ENCODE measurements at regions not wholly inside any gene's neighbourhood (a gene's known extent, or its start where the extent isn't known, plus 50 kb on each side); places are given as distances from the start of the nearest gene placed in this dataset.

DNA sequence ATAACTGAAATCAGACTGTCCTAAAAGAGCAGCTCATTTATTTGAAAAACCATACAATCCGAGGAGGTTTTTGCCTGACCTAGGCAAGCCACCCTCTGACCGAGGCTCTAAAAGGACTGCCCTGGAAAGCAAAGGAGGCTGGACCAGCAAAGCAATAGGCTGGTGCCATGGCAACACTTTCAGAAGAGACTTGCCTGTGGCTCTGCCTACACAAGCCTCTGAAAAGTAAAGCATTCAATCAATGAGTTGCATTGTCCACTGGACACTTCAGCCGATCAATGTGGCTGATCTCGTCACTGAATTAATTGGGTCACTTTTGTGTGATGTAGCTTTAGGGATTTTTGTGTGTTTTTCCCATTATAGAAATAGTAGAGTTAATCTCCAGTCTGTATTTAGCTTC lies 99.1 kb upstream of the SEMA6D start:
- DNase-seq, result no peak

DNA sequence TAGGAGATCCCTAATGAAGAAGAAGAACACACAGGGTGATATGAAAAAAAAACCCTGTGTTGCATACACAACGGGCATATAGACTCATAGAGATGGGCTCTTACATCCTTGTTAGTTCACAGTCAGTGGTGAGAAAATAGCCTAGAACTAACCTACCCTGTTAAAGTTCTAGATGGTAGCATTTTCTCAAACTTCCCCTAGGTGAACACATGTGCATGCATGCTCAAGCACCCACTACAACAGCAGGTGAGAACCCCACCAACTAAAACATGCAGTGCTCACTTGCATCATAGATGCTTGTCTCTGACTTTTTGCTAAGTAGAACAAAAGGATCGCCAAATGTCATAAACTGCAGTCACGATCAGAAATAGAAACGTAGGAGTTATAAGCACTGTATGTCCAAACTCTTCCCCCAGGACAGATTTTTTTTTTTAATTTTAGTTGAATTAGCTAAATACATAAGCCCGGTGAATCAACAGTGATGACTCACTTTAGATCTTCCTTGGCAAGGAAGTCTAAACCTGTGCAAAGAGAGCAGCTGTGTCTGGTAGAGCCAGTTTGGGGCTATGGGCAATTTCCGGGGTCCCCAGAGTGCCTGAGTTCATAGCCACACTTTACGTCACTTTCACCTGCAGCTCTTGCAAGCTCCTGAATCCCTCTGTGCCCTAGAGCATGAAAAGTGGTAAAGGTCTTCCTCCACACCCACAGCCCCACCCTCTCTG lies 96.2 kb upstream of the SEMA6D start:
- DNase-seq, result no peak

DNA sequence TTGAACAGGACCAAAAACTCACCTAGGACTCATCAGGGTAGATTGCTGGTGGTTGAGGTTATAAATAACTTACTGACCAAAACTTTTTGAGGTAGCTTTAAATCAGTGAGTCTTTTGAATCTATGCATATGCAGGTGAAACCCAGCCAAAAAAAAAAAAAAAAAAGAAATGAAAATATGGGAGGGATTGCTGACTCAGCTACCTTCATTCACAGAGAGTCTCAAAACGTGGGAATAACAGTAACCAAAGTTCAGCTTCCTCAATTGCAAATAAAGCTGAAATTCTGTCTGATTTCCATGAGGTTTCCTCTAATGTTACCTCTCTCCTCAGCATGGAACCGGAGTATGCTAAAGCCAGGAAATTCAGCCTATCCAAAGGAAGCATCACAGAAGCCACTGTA lies 95.2 kb upstream of the SEMA6D start:
- DNase-seq, result no peak

DNA sequence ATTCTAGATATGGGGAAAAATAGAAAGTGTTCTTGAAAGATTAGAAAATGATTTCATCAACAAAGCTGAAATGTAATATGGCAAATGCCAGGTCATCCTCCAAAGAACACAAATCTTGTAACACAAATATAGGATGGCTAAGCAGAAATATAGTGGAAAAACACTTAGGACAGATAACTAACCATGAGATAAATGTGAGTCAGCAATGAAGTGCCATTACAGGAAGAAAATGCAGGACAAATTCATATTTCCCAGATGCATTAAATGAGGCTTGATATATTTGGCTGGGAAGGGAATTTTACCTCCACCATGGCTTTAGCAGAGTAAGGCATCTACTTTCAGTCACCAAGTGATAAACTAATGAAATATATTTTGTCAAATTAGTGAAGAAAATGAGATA lies 92.8 kb upstream of the SEMA6D start:
- no peak for DNase-seq

DNA sequence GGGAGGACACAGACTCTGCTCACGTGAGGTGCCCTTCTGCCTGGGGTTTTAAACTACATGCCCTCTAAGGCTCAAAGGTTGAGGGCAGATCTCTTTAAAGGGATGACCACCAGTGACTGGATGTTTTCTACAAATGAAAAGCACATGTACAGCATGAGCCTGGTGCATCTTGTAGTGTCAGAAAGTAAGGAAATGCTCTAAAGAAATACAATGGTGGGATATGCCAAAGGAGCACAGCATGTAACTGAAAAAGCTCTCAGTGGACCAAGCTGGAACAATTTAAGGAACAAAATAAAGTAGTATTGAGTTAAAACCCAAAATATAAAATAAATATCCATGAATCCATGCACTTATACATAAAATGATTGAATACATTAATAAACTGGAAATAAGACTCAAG lies 78.3 kb upstream of the SEMA6D start:
- no peak for DNase-seq

DNA sequence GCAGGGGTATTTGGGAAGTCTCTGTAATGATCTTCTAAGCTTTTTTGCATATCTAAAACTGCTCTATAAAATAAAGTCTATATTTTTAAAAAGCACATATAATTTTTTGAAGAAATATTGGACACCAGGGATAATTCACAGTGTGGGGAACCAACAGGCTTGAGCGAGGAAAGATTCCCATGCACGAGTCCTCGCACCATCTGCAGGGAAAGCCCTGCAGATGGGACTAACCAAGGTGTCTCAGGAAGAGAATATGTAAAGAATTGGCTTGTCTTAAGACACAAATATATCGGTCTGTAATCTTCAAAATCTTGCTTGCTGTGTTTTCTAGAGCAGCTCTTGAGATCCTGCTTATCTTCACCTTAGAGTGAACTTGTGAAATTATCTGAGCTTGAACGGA lies 77.2 kb upstream of the SEMA6D start:
- no peak for DNase-seq

DNA sequence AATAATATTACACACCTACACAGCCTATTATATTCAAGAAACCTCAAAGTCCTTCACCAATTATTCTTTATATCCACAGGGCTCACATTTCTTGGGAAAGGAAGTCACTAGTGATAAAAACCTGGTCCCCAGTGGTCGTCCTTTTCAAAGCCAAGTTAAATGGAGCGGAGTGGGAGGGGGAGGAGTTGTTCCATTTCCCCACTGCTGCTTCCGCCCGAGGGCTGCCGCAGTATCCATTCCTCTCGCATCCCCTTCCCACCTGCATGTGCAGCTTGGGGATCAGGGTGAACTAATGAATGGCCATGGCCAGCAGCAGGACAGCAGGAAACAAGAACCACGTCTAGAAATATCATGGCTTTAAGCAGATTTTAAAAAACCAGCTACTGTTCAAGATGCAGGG lies 76.4 kb upstream of the SEMA6D start:
- no peak for DNase-seq

DNA sequence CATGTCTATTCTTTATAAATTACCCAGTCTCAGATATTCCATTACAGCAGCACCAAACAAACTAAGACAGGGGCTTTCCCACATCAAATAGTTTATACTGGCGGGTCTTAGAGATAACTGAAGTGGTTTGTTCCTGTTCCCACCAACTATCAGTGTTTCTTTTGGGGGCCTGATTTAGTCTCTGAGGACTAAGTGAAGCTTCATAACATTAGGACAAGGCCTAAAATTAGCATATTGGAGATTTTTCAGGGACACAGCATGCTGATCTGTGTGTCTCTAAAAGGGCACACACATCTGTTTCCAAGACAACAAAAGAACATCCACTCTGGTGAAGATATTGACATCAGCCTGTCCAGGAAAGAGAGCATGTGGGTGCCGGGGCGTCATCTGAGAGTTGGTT lies 72.6 kb upstream of the SEMA6D start:
- DNase-seq, result no peak

DNA sequence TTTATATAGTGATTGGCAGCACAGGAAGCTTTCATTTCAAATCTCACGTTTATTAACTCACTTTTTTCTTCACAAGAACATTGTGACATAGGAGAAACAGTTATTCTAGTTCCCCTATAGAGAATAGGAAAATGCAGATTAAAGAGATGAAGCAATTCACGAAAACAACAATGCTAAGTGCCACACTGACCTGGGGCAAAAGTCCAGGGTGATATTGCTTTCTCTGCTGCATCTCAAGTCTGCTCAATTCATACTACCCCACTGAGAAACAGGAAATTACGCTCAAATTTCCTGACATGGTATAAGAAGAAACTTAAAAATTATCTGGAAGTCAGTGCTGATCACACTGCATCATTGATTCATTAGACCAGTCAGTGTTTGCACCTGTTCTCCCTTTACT lies 66.7 kb upstream of the SEMA6D start:
- no peak for DNase-seq

DNA sequence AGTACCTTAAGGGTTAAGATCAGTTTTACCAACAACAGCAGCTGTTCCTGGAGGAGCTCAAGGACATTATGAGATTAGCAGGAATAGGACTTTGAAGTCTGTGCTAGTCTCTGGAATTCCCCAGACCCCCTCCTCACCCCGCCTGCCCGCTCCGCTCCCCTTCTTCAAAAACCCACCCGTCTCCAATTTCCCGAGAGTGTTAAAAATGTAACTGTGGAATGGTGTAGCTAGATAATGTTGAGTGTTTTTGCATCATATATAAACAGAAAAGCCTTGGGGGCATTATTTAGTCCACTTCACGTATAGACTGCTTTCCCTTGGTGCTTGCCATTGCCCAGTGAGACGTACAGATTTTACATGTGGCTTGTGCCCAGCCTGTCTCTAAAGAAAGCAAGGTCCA lies 65.0 kb upstream of the SEMA6D start:
- no peak for DNase-seq

DNA sequence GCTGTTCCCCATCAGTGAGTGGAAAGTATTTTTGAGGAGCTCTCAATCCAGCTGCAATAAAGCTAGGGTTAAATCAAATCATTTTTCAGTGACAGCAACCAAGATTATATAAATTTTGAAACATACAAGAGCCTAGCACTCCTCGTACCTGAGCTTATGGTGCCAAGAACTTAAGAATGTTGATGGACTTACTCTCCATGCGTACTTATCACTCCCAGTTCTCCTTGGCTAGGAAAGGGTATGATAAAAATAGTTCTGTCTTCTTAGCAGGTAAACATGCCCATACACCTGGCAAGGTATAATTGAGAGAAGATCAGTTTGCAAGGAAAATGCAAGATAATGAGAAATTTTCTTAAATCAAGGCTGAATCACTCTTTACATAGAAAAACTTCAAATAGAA lies 64.5 kb upstream of the SEMA6D start:
- no peak for DNase-seq

DNA sequence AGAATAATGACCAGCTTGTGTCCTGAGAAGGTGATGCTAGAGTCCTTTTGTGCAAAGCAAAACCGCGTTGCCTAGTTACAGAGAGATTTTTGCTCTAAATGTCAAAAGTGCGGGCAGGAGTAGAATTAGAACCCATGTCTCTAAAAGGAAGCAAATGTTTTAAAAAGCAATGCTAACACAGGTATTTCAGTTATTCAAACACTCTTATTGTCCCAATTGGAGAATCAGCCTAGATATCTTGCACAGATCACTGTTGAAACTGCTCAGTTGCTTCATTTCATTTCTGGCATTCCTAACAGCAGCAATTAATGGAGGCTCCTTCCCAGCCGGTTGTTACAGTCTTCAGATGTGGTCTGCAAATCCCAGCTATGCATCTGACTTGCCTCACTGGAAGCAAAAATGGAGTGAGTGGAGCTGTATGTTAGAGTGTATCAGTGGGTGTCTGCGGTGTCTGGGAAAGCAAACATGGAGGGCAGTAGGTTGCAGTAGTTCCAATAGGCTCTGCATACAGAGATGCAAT lies 55.6 kb upstream of the SEMA6D start:
- DNase-seq, result no peak

DNA sequence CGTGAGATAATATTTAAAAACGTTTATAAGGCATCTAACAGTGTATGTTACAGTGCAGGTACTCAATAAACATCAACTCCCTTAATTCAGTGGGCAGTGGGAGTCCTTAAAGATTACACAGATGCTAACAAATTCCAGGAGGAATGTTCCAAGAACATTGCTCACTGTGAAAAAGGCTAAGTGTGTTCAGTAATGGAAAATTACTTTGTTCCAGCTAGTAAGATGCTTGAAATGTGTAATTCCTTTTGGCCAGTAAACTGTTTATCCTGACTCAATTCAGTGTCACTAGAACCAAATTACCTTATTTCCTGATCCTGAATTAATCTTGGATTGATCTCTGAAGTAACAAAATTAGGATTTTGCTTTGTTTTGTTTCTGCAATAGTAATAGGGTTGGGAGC lies 54.2 kb upstream of the SEMA6D start:
- DNase-seq, result no peak
